NT2/D1 (cell line): ENCODE measurements at regions not wholly inside any gene's neighbourhood (a gene's known extent, or its start where the extent isn't known, plus 50 kb on each side); places are given as distances from the start of the nearest gene placed in this dataset.

ENCODE experiments used
- SUZ12 ChIP-seq: IDR thresholded peaks from 2 replicates; pipeline ENCODE4 v1.6.1; 2011; ENCODE audit not compliant: insufficient read length, insufficient read depth; ENCODE audit errors: extremely low read depth
- YY1 ChIP-seq: IDR thresholded peaks from 2 replicates; pipeline ENCODE4 v1.6.1; 2011; ENCODE audit not compliant: insufficient read length, insufficient read depth
- ZNF274 ChIP-seq: IDR thresholded peaks from 2 replicates; pipeline ENCODE4 v1.6.1; 2011; ENCODE audit warnings: mild to moderate bottlenecking, low read depth, low read length

GRCh38 chr6:12361042-12361765 is 71.0 kb downstream of the EDN1 start:
- TF ChIP-seq SUZ12: no peak
- no peak for TF ChIP-seq ZNF274
- TF ChIP-seq YY1: no peak
